ENCODE measurements at regions not wholly inside any gene's neighbourhood (a gene's known extent, or its start where the extent isn't known, plus 50 kb on each side); places are given as distances from the start of the nearest gene placed in this dataset.
"Not testable (repeated sequence)": the region's sequence is repeated elsewhere in the genome, so short reads cannot be mapped to it uniquely, and the experiment has no call there.

GRCh38 chr5:123997462-123998215 lies 485.7 kb downstream of the CSNK1G3 start:
- Mint-ChIP-seq H3K27me3 (no peaks in the 10 kb centered on the region), H3K36me3 (ENCODE audit: insufficient read depth) (no peaks in the 10 kb centered on the region), H3K4me3 (ENCODE audit: low read depth) (no peak overlapping the region), H3K9me3 (ENCODE audit: low read depth) (no peaks in the 10 kb centered on the region), H3K4me1 (ENCODE audit: low read depth) (peaks cover 20% of the 10 kb centered on the region), H3K27ac (no peak overlapping the region)
- TF ChIP-seq, protein P1, sequence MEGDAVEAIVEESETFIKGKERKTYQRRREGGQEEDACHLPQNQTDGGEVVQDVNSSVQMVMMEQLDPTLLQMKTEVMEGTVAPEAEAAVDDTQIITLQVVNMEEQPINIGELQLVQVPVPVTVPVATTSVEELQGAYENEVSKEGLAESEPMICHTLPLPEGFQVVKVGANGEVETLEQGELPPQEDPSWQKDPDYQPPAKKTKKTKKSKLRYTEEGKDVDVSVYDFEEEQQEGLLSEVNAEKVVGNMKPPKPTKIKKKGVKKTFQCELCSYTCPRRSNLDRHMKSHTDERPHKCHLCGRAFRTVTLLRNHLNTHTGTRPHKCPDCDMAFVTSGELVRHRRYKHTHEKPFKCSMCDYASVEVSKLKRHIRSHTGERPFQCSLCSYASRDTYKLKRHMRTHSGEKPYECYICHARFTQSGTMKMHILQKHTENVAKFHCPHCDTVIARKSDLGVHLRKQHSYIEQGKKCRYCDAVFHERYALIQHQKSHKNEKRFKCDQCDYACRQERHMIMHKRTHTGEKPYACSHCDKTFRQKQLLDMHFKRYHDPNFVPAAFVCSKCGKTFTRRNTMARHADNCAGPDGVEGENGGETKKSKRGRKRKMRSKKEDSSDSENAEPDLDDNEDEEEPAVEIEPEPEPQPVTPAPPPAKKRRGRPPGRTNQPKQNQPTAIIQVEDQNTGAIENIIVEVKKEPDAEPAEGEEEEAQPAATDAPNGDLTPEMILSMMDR (IDR thresholded peaks at IDR 0.05; ENCODE audit: unreplicated experiment) = no peak
- DNase-seq (ENCODE audit: low spot score, unreplicated experiment) = no peak

DNA sequence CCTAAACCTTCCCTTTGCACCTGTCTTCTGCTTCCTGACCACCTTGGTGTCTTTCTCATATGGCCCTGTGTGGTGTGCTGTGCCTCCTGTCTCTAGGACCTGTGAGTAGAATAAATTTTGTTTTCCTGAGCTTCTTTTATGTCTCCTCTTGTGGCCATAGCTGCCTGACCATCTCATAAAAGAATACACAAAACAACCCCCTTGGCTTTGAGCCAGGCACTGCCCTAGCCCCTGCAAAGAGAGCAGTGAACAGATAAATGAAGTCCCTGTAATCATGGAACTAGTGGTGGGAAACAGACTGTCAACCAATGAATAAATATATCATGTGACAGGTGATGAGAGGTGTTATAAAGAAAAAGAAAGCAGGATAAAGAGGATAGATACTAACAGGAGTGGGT lies 485.1 kb downstream of the CSNK1G3 start:
- H3K4me3 Mint-ChIP-seq (ENCODE audit: low read depth) = no peak overlapping the region
- H3K4me1 Mint-ChIP-seq (ENCODE audit: low read depth) = peaks cover 21% of the 10 kb centered on the region
- DNase-seq (ENCODE audit: low spot score, unreplicated experiment) = no peak
- TF ChIP-seq, protein P1 (IDR thresholded peaks at IDR 0.05; ENCODE audit: unreplicated experiment) = no peak
- H3K9me3 Mint-ChIP-seq (ENCODE audit: low read depth) = no peaks in the 10 kb centered on the region
- H3K36me3 Mint-ChIP-seq (ENCODE audit: insufficient read depth) = no peaks in the 10 kb centered on the region
- no peak overlapping the region for H3K27ac Mint-ChIP-seq
- H3K27me3 Mint-ChIP-seq = no peaks in the 10 kb centered on the region

DNA sequence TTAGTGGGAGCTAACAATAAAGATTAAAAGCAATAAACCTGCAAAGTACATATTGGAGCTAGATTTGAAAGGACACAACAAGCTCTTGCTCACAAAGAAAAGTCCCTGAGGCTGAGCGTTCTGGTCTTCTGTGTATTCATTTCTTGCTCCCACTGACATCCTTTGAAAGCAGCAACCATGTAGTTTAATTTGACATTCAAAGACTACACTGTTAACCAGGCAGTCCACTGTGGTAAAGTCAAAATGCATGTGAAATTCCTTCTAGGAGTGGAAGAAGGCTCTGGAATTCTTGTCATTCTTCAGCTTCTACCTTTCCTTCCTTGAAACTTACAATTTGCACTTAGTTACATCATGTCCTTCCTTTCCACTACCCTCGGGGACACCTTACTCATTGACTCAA lies 480.7 kb downstream of the CSNK1G3 start:
- TF ChIP-seq, protein P1 (IDR thresholded peaks at IDR 0.05; ENCODE audit: unreplicated experiment) = no peak
- H3K36me3 Mint-ChIP-seq (ENCODE audit: insufficient read depth) = no peaks in the 10 kb centered on the region
- no peak for DNase-seq (ENCODE audit: low spot score, unreplicated experiment)
- no peaks in the 10 kb centered on the region for H3K27me3 Mint-ChIP-seq
- no peak overlapping the region for H3K4me3 Mint-ChIP-seq (ENCODE audit: low read depth)
- H3K4me1 Mint-ChIP-seq (ENCODE audit: low read depth) = peaks cover 9% of the 10 kb centered on the region
- no peak overlapping the region for H3K27ac Mint-ChIP-seq
- peaks cover 5% of the 10 kb centered on the region for H3K9me3 Mint-ChIP-seq (ENCODE audit: low read depth)

- H3K4me3 Mint-ChIP-seq (ENCODE audit: low read depth) = no peak overlapping the region
- TF ChIP-seq, protein P1 (IDR thresholded peaks at IDR 0.05; ENCODE audit: unreplicated experiment) = no peak
- DNase-seq (ENCODE audit: low spot score, unreplicated experiment) = no peak
- H3K27ac Mint-ChIP-seq = no peak overlapping the region
- H3K27me3 Mint-ChIP-seq = no peaks in the 10 kb centered on the region
- H3K4me1 Mint-ChIP-seq (ENCODE audit: low read depth) = peaks cover 7% of the 10 kb centered on the region
- peaks cover 8% of the 10 kb centered on the region for H3K36me3 Mint-ChIP-seq (ENCODE audit: insufficient read depth)
- peaks cover 47% of the 10 kb centered on the region for H3K9me3 Mint-ChIP-seq (ENCODE audit: low read depth)
Observed at GRCh38 chr5:123987956-123988355, 476.0 kb downstream of the CSNK1G3 start.

- Mint-ChIP-seq H3K27me3 (no peaks in the 10 kb centered on the region), H3K36me3 (ENCODE audit: insufficient read depth) (no peaks in the 10 kb centered on the region), H3K4me3 (ENCODE audit: low read depth) (no peak overlapping the region), H3K27ac (no peak overlapping the region), H3K9me3 (ENCODE audit: low read depth) (peaks cover 15% of the 10 kb centered on the region), H3K4me1 (ENCODE audit: low read depth) (peaks cover 2% of the 10 kb centered on the region)
- DNase-seq (ENCODE audit: low spot score, unreplicated experiment) = no peak
- TF ChIP-seq, protein P1 (IDR thresholded peaks at IDR 0.05; ENCODE audit: unreplicated experiment) = no peak
Observed at GRCh38 chr5:123976379-123977033, 464.5 kb downstream of the CSNK1G3 start.

DNA sequence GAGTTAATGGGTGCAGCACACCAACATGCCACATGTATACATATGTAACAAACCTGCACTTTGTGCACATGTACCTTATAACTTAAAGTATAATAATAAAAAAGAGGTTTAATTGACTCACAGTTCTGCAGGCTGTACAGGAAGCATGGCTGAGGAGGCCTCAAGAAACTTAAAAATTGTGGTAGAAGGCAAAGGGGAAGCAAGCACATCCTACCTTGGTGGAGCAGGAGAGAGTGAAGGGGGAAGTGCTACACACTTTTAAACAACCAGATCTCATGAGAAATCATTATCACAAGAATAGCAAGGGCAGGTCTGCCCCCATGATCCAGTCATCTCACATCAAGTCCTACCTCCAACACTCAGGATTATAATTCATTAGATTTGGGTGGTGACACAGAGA lies 463.5 kb downstream of the CSNK1G3 start:
- H3K4me1 Mint-ChIP-seq (ENCODE audit: low read depth); DNase-seq (ENCODE audit: low spot score, unreplicated experiment); H3K36me3 Mint-ChIP-seq (ENCODE audit: insufficient read depth); H3K4me3 Mint-ChIP-seq (ENCODE audit: low read depth); H3K27ac Mint-ChIP-seq; H3K27me3 Mint-ChIP-seq: not testable (repeated sequence)
- H3K9me3 Mint-ChIP-seq (ENCODE audit: low read depth) = peaks cover 15% of the 10 kb centered on the region
